HEK293T (cell line): ENCODE measurements at regions not wholly inside any gene's neighbourhood (a gene's known extent, or its start where the extent isn't known, plus 50 kb on each side); places are given as distances from the start of the nearest gene placed in this dataset.

Experiments used
- FOXK2 ChIP-seq: fragments of 450-650 bp; IDR thresholded peaks from 2 replicates; pipeline ENCODE4 v1.6.1; 2016; ENCODE audit warnings: mild to moderate bottlenecking
- FOXM1 ChIP-seq: fragments of 450-650 bp; IDR thresholded peaks from 2 replicates; pipeline ENCODE4 v1.6.1; 2017; ENCODE audit warnings: mild to moderate bottlenecking, borderline replicate concordance
- LEF1 ChIP-seq: fragments of 450-650 bp; IDR thresholded peaks from 2 replicates; pipeline ENCODE4 v1.6.1; 2017; ENCODE audit warnings: mild to moderate bottlenecking, borderline replicate concordance
- PKNOX1 ChIP-seq: fragments of 450-650 bp; IDR thresholded peaks from 2 replicates; pipeline ENCODE4 v1.6.1; 2016
- SP1 ChIP-seq: fragments of 450-650 bp; IDR thresholded peaks from 2 replicates; pipeline ENCODE4 v1.6.1; 2017
- ZNF384 ChIP-seq: fragments of 450-650 bp; IDR thresholded peaks from 2 replicates; pipeline ENCODE4 v1.6.1; 2016

- TF ChIP-seq FOXM1 = no peak
- no peak for TF ChIP-seq FOXK2
- TF ChIP-seq PKNOX1 = no peak
- no peak for TF ChIP-seq LEF1
- no peak for TF ChIP-seq ZNF384
- no peak for TF ChIP-seq SP1
Observed at GRCh38 chr19:41510484-41510883, 65.5 kb upstream of the CEACAM21 start.
